ENCODE measurements at regions not wholly inside any gene's neighbourhood (a gene's known extent, or its start where the extent isn't known, plus 50 kb on each side); places are given as distances from the start of the nearest gene placed in this dataset.
A peak's percentile ranks its signal among the peaks of the same experiment; 100 is the strongest.

DNA sequence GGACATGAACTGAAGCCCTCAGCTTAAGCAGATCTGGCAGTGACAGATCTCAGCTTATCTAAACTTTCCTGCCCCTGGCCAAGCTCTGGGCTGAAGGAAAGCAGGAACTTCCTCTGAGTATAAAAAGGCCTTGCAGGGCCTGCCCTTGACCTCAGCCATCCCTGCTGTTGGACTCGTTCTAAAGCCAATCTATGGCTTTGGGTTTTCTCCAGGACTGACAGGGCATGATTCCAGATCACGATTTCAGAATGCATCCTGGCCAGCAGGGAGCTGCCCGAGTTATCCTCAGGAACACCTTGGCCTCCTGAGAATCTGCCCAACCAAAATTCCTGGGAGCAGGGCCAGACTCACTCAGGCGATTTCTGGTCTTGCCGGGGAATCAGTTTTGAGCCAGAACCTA is 502.7 kb downstream of the TLE4 start:
- H3K36me3 ChIP-seq (ENCODE audit: control insufficient read depth in 3 of 3, insufficient read depth in 3 of 3, low read length in 3 of 3) = no peaks in the 10 kb centered on the region
- peak overlapping the region; percentile 42 for H3K27ac ChIP-seq (ENCODE audit: low read depth, low read length)
- H3K9ac ChIP-seq (ENCODE audit: low read depth in 1 of 3, low read length in 3 of 3) = no peak overlapping the region
- peaks cover 6 to 8% (median 7%) of the 10 kb centered on the region in 3 donors for H3K4me1 ChIP-seq (ENCODE audit: control insufficient read depth in 3 of 3, insufficient read depth in 3 of 3, low read length in 3 of 3)
- no peaks in the 10 kb centered on the region for H3K9me3 ChIP-seq (ENCODE audit: control insufficient read depth in 3 of 3, low read length in 3 of 3)
- H3K27me3 ChIP-seq (ENCODE audit: control insufficient read depth in 3 of 3, insufficient read depth in 3 of 3, low read length in 3 of 3) = no peaks in the 10 kb centered on the region
- H3K4me3 ChIP-seq (ENCODE audit: low read length in 3 of 3) = no peak overlapping the region

DNA sequence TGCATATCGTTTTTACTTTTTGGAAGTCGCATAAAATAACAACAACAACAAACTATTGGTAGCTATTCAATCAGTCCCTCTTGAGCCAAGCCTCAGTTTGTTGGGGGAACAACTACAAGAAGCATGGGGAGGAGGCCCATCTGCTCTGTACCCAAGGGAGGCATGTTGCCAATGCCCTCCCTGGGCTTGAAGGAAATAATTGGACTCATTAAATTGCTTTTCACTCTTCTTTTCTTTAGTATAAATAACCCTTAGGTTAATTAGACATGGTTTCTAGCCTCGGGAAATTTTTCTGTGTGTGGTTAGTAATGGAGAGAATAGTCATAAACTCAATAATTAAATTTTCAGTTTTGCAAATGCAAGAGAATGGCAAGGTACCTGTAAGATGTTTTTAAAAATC is 500.7 kb downstream of the TLE4 start:
- Histone ChIP-seq H3K4me3 (ENCODE audit: low read length in 3 of 3) (no peak overlapping the region), H3K9me3 (ENCODE audit: control insufficient read depth in 3 of 3, low read length in 3 of 3) (no peaks in the 10 kb centered on the region), H3K4me1 (ENCODE audit: control insufficient read depth in 3 of 3, insufficient read depth in 3 of 3, low read length in 3 of 3) (peaks cover 6 to 8% (median 7%) of the 10 kb centered on the region in 3 donors), H3K27ac (ENCODE audit: low read depth, low read length) (no peak overlapping the region), H3K9ac (ENCODE audit: low read depth in 1 of 3, low read length in 3 of 3) (no peak overlapping the region), H3K27me3 (ENCODE audit: control insufficient read depth in 3 of 3, insufficient read depth in 3 of 3, low read length in 3 of 3) (no peaks in the 10 kb centered on the region), H3K36me3 (ENCODE audit: control insufficient read depth in 3 of 3, insufficient read depth in 3 of 3, low read length in 3 of 3) (no peaks in the 10 kb centered on the region)

GRCh38 chr9:80070071-80070742 is 498.4 kb downstream of the TLE4 start:
- H3K36me3 ChIP-seq (ENCODE audit: control insufficient read depth in 3 of 3, insufficient read depth in 3 of 3, low read length in 3 of 3) = no peaks in the 10 kb centered on the region
- H3K27me3 ChIP-seq (ENCODE audit: control insufficient read depth in 3 of 3, insufficient read depth in 3 of 3, low read length in 3 of 3) = no peaks in the 10 kb centered on the region
- H3K4me1 ChIP-seq (ENCODE audit: control insufficient read depth in 3 of 3, insufficient read depth in 3 of 3, low read length in 3 of 3) = peaks cover 6 to 7% (median 6%) of the 10 kb centered on the region in 3 donors
- no peak overlapping the region for H3K4me3 ChIP-seq (ENCODE audit: low read length in 3 of 3)
- H3K9me3 ChIP-seq (ENCODE audit: control insufficient read depth in 3 of 3, low read length in 3 of 3) = no peaks in the 10 kb centered on the region
- no peak overlapping the region for H3K27ac ChIP-seq (ENCODE audit: low read depth, low read length)
- H3K9ac ChIP-seq (ENCODE audit: low read depth in 1 of 3, low read length in 3 of 3) = no peak overlapping the region

- Histone ChIP-seq H3K4me1 (ENCODE audit: control insufficient read depth in 3 of 3, insufficient read depth in 3 of 3, low read length in 3 of 3) (peaks cover 2 to 10% (median 8%) of the 10 kb centered on the region in 3 donors), H3K9me3 (ENCODE audit: control insufficient read depth in 3 of 3, low read length in 3 of 3) (no peaks in the 10 kb centered on the region), H3K4me3 (ENCODE audit: low read length in 3 of 3) (no peak overlapping the region), H3K27me3 (ENCODE audit: control insufficient read depth in 3 of 3, insufficient read depth in 3 of 3, low read length in 3 of 3) (no peaks in the 10 kb centered on the region), H3K27ac (ENCODE audit: low read depth, low read length) (no peak overlapping the region), H3K36me3 (ENCODE audit: control insufficient read depth in 3 of 3, insufficient read depth in 3 of 3, low read length in 3 of 3) (no peaks in the 10 kb centered on the region), H3K9ac (ENCODE audit: low read depth in 1 of 3, low read length in 3 of 3) (no peak overlapping the region)
These were observed 495.2 kb downstream of the TLE4 start for GRCh38 chr9:80066931-80067330.

DNA sequence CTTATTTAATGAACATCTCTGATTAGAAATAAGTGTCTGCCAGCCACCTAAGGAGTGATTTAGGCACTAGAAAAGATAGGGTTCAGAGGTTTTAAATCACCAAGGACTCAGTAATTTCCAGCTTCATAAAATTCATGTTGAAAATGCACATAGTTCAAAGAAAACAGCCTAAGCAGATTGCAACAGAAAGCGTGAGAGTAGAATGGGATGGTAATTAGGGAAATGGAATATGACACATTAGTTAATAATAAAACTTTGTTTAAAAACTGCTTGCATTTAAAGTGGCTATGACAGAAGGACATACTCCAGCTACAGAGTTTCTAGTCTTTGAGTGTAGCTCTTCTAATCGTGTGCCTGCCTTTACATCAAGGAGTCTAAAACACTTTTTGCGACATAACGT is 490.8 kb downstream of the TLE4 start:
- peak overlapping the region in 1 of 3 donors; percentile 17 for H3K9ac ChIP-seq (ENCODE audit: low read depth in 1 of 3, low read length in 3 of 3)
- H3K27me3 ChIP-seq (ENCODE audit: control insufficient read depth in 3 of 3, insufficient read depth in 3 of 3, low read length in 3 of 3) = no peaks in the 10 kb centered on the region
- no peak overlapping the region for H3K4me3 ChIP-seq (ENCODE audit: low read length in 3 of 3)
- H3K9me3 ChIP-seq (ENCODE audit: control insufficient read depth in 3 of 3, low read length in 3 of 3) = peaks cover 0 to 3% (median 0%) of the 10 kb centered on the region in 3 donors
- peaks cover 7 to 13% (median 12%) of the 10 kb centered on the region in 3 donors for H3K4me1 ChIP-seq (ENCODE audit: control insufficient read depth in 3 of 3, insufficient read depth in 3 of 3, low read length in 3 of 3)
- H3K36me3 ChIP-seq (ENCODE audit: control insufficient read depth in 3 of 3, insufficient read depth in 3 of 3, low read length in 3 of 3) = no peaks in the 10 kb centered on the region
- H3K27ac ChIP-seq (ENCODE audit: low read depth, low read length) = peak overlapping the region; percentile 96

DNA sequence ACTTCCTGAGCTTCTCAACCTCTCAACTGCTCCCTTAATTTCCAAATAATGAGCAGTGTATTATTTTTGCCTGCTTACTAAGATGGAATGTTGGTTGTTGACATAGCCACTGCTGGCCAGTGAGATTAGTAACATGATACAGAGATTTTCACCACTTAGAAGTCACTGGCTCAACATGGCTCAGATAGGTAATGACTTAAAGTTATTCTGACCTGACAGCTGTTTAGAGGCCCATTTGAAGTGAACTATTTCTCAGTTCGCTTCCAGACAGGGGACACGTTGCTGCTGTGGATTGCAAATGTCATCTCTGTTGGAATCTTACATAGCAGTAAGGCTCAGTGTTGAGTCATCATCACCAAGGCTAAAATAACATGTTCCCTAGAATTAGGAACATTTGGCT is 490.2 kb downstream of the TLE4 start:
- Histone ChIP-seq H3K4me3 (ENCODE audit: low read length in 3 of 3) (no peak overlapping the region), H3K27me3 (ENCODE audit: control insufficient read depth in 3 of 3, insufficient read depth in 3 of 3, low read length in 3 of 3) (no peaks in the 10 kb centered on the region), H3K27ac (ENCODE audit: low read depth, low read length) (peak overlapping the region; percentile 96), H3K4me1 (ENCODE audit: control insufficient read depth in 3 of 3, insufficient read depth in 3 of 3, low read length in 3 of 3) (peaks cover 7 to 13% (median 12%) of the 10 kb centered on the region in 3 donors), H3K36me3 (ENCODE audit: control insufficient read depth in 3 of 3, insufficient read depth in 3 of 3, low read length in 3 of 3) (no peaks in the 10 kb centered on the region), H3K9me3 (ENCODE audit: control insufficient read depth in 3 of 3, low read length in 3 of 3) (peaks cover 0 to 3% (median 0%) of the 10 kb centered on the region in 3 donors), H3K9ac (ENCODE audit: low read depth in 1 of 3, low read length in 3 of 3) (peak overlapping the region in 1 of 3 donors; percentile 69)

DNA sequence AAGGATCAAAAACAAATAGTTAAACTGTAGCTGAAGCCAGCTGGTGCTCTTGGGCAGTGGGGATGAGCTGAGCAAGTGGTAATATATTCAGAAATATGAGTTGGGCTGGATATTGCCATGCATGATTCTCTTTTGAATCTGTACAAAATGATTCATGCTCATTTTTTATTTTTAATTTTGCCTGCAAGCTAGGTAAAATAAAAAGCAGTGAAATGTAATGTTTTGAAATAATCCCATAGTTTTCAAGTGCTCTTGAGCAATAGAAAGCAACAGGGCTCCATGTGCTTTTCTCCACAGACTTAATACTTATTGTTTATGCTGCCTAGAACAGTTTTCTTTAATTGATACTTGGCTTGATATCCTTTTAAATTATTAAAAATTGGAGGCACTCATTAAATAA is 489.3 kb downstream of the TLE4 start:
- no peak overlapping the region for H3K4me3 ChIP-seq (ENCODE audit: low read length in 3 of 3)
- H3K36me3 ChIP-seq (ENCODE audit: control insufficient read depth in 3 of 3, insufficient read depth in 3 of 3, low read length in 3 of 3) = no peaks in the 10 kb centered on the region
- peak overlapping the region; percentile 96 for H3K27ac ChIP-seq (ENCODE audit: low read depth, low read length)
- peaks cover 0 to 3% (median 0%) of the 10 kb centered on the region in 3 donors for H3K9me3 ChIP-seq (ENCODE audit: control insufficient read depth in 3 of 3, low read length in 3 of 3)
- peak overlapping the region in 1 of 3 donors; percentile 69 for H3K9ac ChIP-seq (ENCODE audit: low read depth in 1 of 3, low read length in 3 of 3)
- peaks cover 7 to 13% (median 12%) of the 10 kb centered on the region in 3 donors for H3K4me1 ChIP-seq (ENCODE audit: control insufficient read depth in 3 of 3, insufficient read depth in 3 of 3, low read length in 3 of 3)
- no peaks in the 10 kb centered on the region for H3K27me3 ChIP-seq (ENCODE audit: control insufficient read depth in 3 of 3, insufficient read depth in 3 of 3, low read length in 3 of 3)

GRCh38 chr9:80059979-80060378 is 488.2 kb downstream of the TLE4 start:
- H3K9me3 ChIP-seq (ENCODE audit: control insufficient read depth in 3 of 3, low read length in 3 of 3) = peaks cover 0 to 3% (median 0%) of the 10 kb centered on the region in 3 donors
- H3K27ac ChIP-seq (ENCODE audit: low read depth, low read length) = peak overlapping the region; percentile 96
- no peak overlapping the region for H3K9ac ChIP-seq (ENCODE audit: low read depth in 1 of 3, low read length in 3 of 3)
- no peak overlapping the region for H3K4me3 ChIP-seq (ENCODE audit: low read length in 3 of 3)
- H3K36me3 ChIP-seq (ENCODE audit: control insufficient read depth in 3 of 3, insufficient read depth in 3 of 3, low read length in 3 of 3) = no peaks in the 10 kb centered on the region
- no peaks in the 10 kb centered on the region for H3K27me3 ChIP-seq (ENCODE audit: control insufficient read depth in 3 of 3, insufficient read depth in 3 of 3, low read length in 3 of 3)
- peaks cover 7 to 13% (median 12%) of the 10 kb centered on the region in 3 donors for H3K4me1 ChIP-seq (ENCODE audit: control insufficient read depth in 3 of 3, insufficient read depth in 3 of 3, low read length in 3 of 3)

DNA sequence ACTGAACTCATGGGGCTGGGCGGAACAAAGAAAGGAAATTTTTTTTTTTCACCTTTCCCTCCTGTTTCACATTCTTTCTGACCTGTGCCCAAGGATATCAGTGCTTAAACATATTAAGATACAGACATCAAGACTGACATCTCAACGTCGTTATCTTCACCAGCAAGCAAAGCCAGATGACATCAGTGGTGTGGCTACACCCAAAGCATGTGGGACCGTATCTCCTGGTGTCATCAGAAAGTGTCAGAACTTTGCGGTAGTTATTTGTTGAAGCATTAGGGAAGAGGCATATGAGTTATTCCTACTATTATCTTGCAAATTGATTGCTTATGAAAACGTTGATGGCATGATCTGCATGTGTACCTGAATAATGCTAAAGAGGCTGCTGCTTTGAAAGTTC is 487.4 kb downstream of the TLE4 start:
- Histone ChIP-seq H3K27ac (ENCODE audit: low read depth, low read length) (no peak overlapping the region), H3K4me3 (ENCODE audit: low read length in 3 of 3) (no peak overlapping the region), H3K36me3 (ENCODE audit: control insufficient read depth in 3 of 3, insufficient read depth in 3 of 3, low read length in 3 of 3) (no peaks in the 10 kb centered on the region), H3K4me1 (ENCODE audit: control insufficient read depth in 3 of 3, insufficient read depth in 3 of 3, low read length in 3 of 3) (peaks cover 7 to 13% (median 12%) of the 10 kb centered on the region in 3 donors), H3K9me3 (ENCODE audit: control insufficient read depth in 3 of 3, low read length in 3 of 3) (peaks cover 0 to 3% (median 0%) of the 10 kb centered on the region in 3 donors), H3K9ac (ENCODE audit: low read depth in 1 of 3, low read length in 3 of 3) (no peak overlapping the region), H3K27me3 (ENCODE audit: control insufficient read depth in 3 of 3, insufficient read depth in 3 of 3, low read length in 3 of 3) (no peaks in the 10 kb centered on the region)

DNA sequence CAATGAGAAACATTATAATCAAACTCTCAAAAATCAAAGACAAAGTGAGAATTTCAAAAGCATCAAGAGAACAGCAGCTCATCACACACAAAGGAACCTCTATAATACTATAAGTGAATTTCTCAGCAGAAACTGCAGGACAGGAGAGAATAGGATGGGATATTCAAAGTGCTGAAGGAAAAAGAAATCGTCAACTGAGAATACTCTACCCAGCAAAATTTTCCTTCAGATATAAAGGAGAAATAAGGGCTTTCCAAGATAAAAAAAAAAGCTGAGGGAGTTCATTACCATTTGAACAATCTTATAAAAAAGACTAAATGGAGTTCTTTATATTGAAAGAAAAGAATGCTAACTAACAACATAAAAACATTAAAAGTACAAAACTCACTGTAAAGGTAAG is 481.1 kb downstream of the TLE4 start:
- Histone ChIP-seq H3K9me3 (ENCODE audit: control insufficient read depth in 3 of 3, low read length in 3 of 3) (peaks cover 0 to 3% (median 0%) of the 10 kb centered on the region in 3 donors), H3K4me3 (ENCODE audit: low read length in 3 of 3) (no peak overlapping the region), H3K4me1 (ENCODE audit: control insufficient read depth in 3 of 3, insufficient read depth in 3 of 3, low read length in 3 of 3) (no peaks in the 10 kb centered on the region), H3K27me3 (ENCODE audit: control insufficient read depth in 3 of 3, insufficient read depth in 3 of 3, low read length in 3 of 3) (no peaks in the 10 kb centered on the region), H3K36me3 (ENCODE audit: control insufficient read depth in 3 of 3, insufficient read depth in 3 of 3, low read length in 3 of 3) (no peaks in the 10 kb centered on the region), H3K27ac (ENCODE audit: low read depth, low read length) (no peak overlapping the region), H3K9ac (ENCODE audit: low read depth in 1 of 3, low read length in 3 of 3) (no peak overlapping the region)
